Panc1 (cell line): ENCODE measurements at regions not wholly inside any gene's neighbourhood (a gene's known extent, or its start where the extent isn't known, plus 50 kb on each side); places are given as distances from the start of the nearest gene placed in this dataset.

Experiments used
- POLR2AphosphoS5 ChIP-seq: IDR thresholded peaks from 2 replicates; pipeline ENCODE4 v1.6.1; 2012; ENCODE audit warnings: mild to moderate bottlenecking, low read depth, low read length, moderate library complexity
- SIN3A ChIP-seq: IDR thresholded peaks from 2 replicates; pipeline ENCODE4 v1.6.1; 2012; ENCODE audit warnings: low read depth, mild to moderate bottlenecking, low read length, moderate library complexity, borderline replicate concordance; ENCODE audit not compliant: insufficient read depth
- TCF7L2 ChIP-seq: IDR thresholded peaks from 2 replicates; pipeline ENCODE4 v1.6.1; 2011; ENCODE audit warnings: mild to moderate bottlenecking, low read depth, low read length, inconsistent platforms
- TF ChIP-seq, protein P1 (sequence below): fragments of 450-650 bp; IDR thresholded peaks from 2 replicates; pipeline ENCODE4 v1.5.1; 2017; ENCODE audit warnings: mild to moderate bottlenecking
- TF ChIP-seq, protein P2 (sequence below), 2 experiments: IDR thresholded peaks; 2 replicates each; pipeline ENCODE4 v1.6.1; 2011 to 2012; ENCODE audit warnings: low read depth in 2 of 2, control low read depth in 1 of 2, low read length in 1 of 2, mild to moderate bottlenecking in 1 of 2, moderate library complexity in 1 of 2; ENCODE audit not compliant: insufficient read depth in 1 of 2

DNA sequence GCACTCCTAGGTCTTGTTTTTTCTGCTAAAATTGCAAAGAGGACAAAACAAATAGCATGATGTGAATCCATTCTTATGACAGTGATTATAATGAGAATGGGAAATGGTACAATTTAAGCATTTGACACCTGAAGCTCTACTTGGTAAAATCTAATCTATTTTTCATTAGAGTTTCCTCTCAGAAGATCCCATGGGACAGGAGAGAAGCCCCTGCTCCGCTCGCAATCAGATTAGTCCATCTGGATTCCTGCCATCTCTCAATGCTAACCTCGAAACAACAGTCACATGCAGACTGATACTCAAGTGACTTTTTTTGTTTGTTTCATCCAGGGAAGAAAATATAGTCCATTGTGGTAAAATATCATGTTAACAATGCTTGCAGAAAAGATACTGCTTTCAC is 107.4 kb upstream of the TOM1L1 start:
- TF ChIP-seq POLR2AphosphoS5, result no peak
- TF ChIP-seq, protein P1, sequence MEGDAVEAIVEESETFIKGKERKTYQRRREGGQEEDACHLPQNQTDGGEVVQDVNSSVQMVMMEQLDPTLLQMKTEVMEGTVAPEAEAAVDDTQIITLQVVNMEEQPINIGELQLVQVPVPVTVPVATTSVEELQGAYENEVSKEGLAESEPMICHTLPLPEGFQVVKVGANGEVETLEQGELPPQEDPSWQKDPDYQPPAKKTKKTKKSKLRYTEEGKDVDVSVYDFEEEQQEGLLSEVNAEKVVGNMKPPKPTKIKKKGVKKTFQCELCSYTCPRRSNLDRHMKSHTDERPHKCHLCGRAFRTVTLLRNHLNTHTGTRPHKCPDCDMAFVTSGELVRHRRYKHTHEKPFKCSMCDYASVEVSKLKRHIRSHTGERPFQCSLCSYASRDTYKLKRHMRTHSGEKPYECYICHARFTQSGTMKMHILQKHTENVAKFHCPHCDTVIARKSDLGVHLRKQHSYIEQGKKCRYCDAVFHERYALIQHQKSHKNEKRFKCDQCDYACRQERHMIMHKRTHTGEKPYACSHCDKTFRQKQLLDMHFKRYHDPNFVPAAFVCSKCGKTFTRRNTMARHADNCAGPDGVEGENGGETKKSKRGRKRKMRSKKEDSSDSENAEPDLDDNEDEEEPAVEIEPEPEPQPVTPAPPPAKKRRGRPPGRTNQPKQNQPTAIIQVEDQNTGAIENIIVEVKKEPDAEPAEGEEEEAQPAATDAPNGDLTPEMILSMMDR, result no peak
- TF ChIP-seq SIN3A, result no peak
- TF ChIP-seq, protein P2, sequence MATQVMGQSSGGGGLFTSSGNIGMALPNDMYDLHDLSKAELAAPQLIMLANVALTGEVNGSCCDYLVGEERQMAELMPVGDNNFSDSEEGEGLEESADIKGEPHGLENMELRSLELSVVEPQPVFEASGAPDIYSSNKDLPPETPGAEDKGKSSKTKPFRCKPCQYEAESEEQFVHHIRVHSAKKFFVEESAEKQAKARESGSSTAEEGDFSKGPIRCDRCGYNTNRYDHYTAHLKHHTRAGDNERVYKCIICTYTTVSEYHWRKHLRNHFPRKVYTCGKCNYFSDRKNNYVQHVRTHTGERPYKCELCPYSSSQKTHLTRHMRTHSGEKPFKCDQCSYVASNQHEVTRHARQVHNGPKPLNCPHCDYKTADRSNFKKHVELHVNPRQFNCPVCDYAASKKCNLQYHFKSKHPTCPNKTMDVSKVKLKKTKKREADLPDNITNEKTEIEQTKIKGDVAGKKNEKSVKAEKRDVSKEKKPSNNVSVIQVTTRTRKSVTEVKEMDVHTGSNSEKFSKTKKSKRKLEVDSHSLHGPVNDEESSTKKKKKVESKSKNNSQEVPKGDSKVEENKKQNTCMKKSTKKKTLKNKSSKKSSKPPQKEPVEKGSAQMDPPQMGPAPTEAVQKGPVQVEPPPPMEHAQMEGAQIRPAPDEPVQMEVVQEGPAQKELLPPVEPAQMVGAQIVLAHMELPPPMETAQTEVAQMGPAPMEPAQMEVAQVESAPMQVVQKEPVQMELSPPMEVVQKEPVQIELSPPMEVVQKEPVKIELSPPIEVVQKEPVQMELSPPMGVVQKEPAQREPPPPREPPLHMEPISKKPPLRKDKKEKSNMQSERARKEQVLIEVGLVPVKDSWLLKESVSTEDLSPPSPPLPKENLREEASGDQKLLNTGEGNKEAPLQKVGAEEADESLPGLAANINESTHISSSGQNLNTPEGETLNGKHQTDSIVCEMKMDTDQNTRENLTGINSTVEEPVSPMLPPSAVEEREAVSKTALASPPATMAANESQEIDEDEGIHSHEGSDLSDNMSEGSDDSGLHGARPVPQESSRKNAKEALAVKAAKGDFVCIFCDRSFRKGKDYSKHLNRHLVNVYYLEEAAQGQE (IDR thresholded peaks at IDR 0.05; ENCODE audit: insufficient read depth in 1 of 2, low read depth in 2 of 2, low read length in 1 of 2), result no peak
- TF ChIP-seq TCF7L2, result no peak
